ENCODE measurements at regions not wholly inside any gene's neighbourhood (a gene's known extent, or its start where the extent isn't known, plus 50 kb on each side); places are given as distances from the start of the nearest gene placed in this dataset.
A peak's percentile ranks its signal among the peaks of the same experiment; 100 is the strongest.

GRCh38 chr9:115614326-115614999, 496.5 kb upstream of the TNC start:
- DNase-seq (ENCODE audit: low read depth), result no peak
- TF ChIP-seq, protein P1, sequence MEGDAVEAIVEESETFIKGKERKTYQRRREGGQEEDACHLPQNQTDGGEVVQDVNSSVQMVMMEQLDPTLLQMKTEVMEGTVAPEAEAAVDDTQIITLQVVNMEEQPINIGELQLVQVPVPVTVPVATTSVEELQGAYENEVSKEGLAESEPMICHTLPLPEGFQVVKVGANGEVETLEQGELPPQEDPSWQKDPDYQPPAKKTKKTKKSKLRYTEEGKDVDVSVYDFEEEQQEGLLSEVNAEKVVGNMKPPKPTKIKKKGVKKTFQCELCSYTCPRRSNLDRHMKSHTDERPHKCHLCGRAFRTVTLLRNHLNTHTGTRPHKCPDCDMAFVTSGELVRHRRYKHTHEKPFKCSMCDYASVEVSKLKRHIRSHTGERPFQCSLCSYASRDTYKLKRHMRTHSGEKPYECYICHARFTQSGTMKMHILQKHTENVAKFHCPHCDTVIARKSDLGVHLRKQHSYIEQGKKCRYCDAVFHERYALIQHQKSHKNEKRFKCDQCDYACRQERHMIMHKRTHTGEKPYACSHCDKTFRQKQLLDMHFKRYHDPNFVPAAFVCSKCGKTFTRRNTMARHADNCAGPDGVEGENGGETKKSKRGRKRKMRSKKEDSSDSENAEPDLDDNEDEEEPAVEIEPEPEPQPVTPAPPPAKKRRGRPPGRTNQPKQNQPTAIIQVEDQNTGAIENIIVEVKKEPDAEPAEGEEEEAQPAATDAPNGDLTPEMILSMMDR (IDR thresholded peaks at IDR 0.05; ENCODE audit: insufficient read depth, low read length), result no peak
- no peak overlapping the region for H3K4me3 ChIP-seq (ENCODE audit: low read depth, low read length)

DNA sequence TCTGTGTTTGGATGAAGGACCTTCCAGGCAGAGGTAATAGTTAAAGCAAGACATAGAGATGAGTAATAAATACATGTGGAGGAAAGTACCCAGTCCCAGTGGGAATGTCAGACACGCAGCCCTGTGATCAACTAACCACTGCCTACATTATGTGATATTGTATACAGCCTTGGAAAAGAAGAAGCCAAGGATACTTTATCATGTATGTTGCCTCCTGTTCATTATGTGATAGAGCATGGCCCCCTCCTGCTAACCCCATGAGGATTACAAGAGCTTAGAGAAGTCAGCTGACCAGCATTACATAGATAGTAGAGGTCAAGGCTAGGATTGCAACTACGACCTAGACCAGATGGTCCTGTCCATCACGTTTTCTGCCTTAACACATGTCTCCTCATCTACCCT, 497.0 kb upstream of the TNC start:
- H3K4me3 ChIP-seq (ENCODE audit: low read depth, low read length), result no peak overlapping the region
- TF ChIP-seq, protein P1 (IDR thresholded peaks at IDR 0.05; ENCODE audit: insufficient read depth, low read length), result no peak
- peak; percentile 60 for DNase-seq (ENCODE audit: low read depth)

DNA sequence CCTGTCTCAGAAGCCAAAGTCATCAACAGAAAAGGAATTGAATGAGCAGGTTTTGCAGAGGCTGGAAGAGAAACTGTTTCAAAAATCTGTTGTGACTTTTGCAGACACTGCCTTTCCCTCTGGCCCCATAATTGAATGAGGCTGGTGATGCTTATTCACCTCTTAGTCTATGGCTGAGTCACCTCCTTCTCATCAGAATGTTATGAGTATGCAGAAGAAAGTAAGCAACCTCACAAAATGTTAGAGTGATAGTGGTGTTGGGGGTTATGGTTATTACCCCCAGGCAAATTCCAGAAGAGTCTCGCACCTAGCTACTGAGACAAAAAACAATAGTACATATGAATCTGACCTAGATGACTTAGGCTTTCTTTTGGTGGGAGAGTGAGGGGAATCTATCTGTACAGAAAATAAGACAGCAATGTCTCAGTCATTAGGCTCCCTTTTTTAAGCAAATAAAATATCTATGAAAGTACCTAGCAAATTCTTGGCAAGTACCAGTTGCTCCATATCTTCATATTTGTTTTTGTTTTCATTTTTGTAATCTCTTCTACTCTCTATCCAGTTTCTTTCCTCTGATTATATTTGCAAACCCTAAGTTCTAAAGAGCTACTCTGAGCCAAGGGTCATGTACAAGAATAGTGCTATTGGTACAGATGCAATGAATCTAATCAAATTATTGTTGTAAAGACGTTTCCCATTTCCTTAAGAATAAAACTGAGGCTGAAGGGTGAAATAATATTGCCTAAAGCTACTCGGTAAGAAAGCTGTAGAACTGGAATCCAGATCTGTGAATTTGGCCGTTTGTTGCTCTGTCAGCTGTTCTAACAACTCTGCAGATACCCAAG, 498.1 kb upstream of the TNC start:
- DNase-seq (ENCODE audit: low read depth), result peak; percentile 90
- TF ChIP-seq, protein P1 (IDR thresholded peaks at IDR 0.05; ENCODE audit: insufficient read depth, low read length), result no peak
- H3K4me3 ChIP-seq (ENCODE audit: low read depth, low read length), result no peak overlapping the region

DNA sequence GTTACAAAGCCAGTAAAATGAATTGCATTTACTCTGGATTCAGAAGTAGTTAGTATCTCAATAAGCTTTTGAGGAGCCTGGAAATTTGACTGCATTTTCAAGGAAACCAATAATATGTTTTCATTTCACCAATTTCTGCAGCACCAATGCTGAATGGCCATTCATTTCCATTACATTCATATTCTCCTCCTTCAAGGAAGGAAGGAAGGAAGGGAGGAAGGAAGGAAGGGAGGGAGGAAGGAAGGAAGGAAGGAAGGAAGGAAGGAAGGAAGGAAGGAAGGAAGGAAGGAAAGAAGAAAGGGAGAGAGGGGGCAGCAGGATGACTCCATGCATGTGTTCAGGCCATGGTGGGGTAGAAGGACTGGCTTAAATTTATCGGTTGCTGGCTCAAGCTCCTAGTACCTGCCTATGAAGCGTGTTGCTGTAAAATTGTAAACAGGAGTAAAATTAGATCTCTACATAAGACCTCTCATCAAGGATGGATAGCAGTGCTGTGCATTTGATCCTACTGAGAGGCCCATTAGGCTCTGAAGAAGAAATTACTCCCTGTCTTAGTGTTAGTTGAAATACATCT, 498.8 kb upstream of the TNC start:
- TF ChIP-seq, protein P1 (IDR thresholded peaks at IDR 0.05; ENCODE audit: insufficient read depth, low read length), result no peak
- no peak overlapping the region for H3K4me3 ChIP-seq (ENCODE audit: low read depth, low read length)
- no peak for DNase-seq (ENCODE audit: low read depth)

DNA sequence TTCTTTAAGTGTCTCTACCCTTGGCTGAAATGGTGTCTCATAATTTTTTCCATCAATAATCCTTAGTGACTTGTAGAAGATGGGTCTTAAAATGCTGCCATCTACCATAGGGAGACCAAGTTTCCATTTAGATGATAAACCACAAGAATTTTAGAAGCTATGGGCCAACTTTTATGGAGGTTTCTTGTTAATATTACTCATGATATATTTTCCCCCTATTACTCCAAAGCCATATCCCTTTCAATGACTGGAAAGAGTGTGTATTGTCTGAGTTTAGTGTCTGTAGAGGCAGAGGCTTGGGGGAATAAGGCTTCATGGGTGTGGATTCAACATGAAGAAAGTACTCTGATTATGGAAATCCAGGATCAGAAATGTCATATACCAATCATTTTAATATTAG, 507.3 kb upstream of the TNC start:
- no peak for DNase-seq (ENCODE audit: low read depth)
- TF ChIP-seq, protein P1 (IDR thresholded peaks at IDR 0.05; ENCODE audit: insufficient read depth, low read length), result no peak
- H3K4me3 ChIP-seq (ENCODE audit: low read depth, low read length), result no peak overlapping the region

GRCh38 chr9:115625954-115626353, 508.0 kb upstream of the TNC start:
- TF ChIP-seq, protein P1 (IDR thresholded peaks at IDR 0.05; ENCODE audit: insufficient read depth, low read length), result no peak
- H3K4me3 ChIP-seq (ENCODE audit: low read depth, low read length), result no peak overlapping the region
- no peak for DNase-seq (ENCODE audit: low read depth)

All from fibroblast of the aortic adventitia (primary cell).